ENCODE measurements at regions not wholly inside any gene's neighbourhood (a gene's known extent, or its start where the extent isn't known, plus 50 kb on each side); places are given as distances from the start of the nearest gene placed in this dataset.
"Not testable (repeated sequence)": the region's sequence is repeated elsewhere in the genome, so short reads cannot be mapped to it uniquely, and the experiment has no call there.

GRCh38 chr11:98734686-98735085 is 286.1 kb upstream of the CNTN5 start:
- no peak for TF ChIP-seq EZH2 (IDR thresholded peaks at IDR 0.05; ENCODE audit: low read depth)
- TF ChIP-seq CTCF (conservative IDR thresholded peaks at IDR 0.05), result no peak
- CTCF ChIA-PET, result no interaction called here
- no TSS peak for BruUV-seq (replicated peaks)

GRCh38 chr11:98736833-98737232 is 283.9 kb upstream of the CNTN5 start:
- Histone ChIP-seq H3K27me3 (ENCODE audit: insufficient read depth, low read depth) (no peaks in the 10 kb centered on the region), H3K4me1 (replicated peaks; ENCODE audit: insufficient read depth) (no peaks in the 10 kb centered on the region), H3K4me3 (no peak overlapping the region), H3K9me2 (ENCODE audit: insufficient read depth) (no peaks in the 10 kb centered on the region), H3K79me2 (ENCODE audit: low read depth) (no peaks in the 10 kb centered on the region), H3K27ac (no peak overlapping the region), H3K9me3 (ENCODE audit: insufficient read depth, low read depth) (no peaks in the 10 kb centered on the region), H3K4me2 (no peak overlapping the region), H4K20me1 (ENCODE audit: insufficient read depth) (no peaks in the 10 kb centered on the region), H3K36me3 (ENCODE audit: low read depth) (no peaks in the 10 kb centered on the region), H3F3A (ENCODE audit: insufficient read depth, low read depth) (no peaks in the 10 kb centered on the region; the same call in 1 of the 2 replicates), H2AFZ (peak overlapping the region; percentile 65; the same call in 1 of the 2 replicates)
- POLR2A ChIA-PET (ENCODE audit: unreplicated experiment), result no interaction called here
- CTCF ChIA-PET, result no interaction called here
- intact Hi-C loops (cut with micrococcal nuclease; ENCODE audit: unreplicated experiment), result no loop called here
- BruUV-seq (replicated peaks), result no TSS peak
- no peak for DNase-seq
- TF ChIP-seq CTCF (conservative IDR thresholded peaks at IDR 0.05), result no peak
- TF ChIP-seq EZH2 (IDR thresholded peaks at IDR 0.05; ENCODE audit: low read depth), result no peak

More at GRCh38 chr11:98734686-98735085, 286.1 kb upstream of the CNTN5 start:
- POLR2A ChIA-PET (ENCODE audit: unreplicated experiment), result no interaction called here
- Histone ChIP-seq H2AFZ (no peak overlapping the region), H3K27me3 (ENCODE audit: insufficient read depth, low read depth) (no peaks in the 10 kb centered on the region), H3K4me3 (no peak overlapping the region), H3K4me2 (no peak overlapping the region), H4K20me1 (ENCODE audit: insufficient read depth) (no peaks in the 10 kb centered on the region), H3K4me1 (replicated peaks; ENCODE audit: insufficient read depth) (no peaks in the 10 kb centered on the region), H3F3A (ENCODE audit: insufficient read depth, low read depth) (no peaks in the 10 kb centered on the region; the same call in 1 of the 2 replicates), H3K79me2 (ENCODE audit: low read depth) (no peaks in the 10 kb centered on the region), H3K9me2 (ENCODE audit: insufficient read depth) (no peaks in the 10 kb centered on the region), H3K9me3 (ENCODE audit: insufficient read depth, low read depth) (no peaks in the 10 kb centered on the region), H3K27ac (no peak overlapping the region), H3K36me3 (ENCODE audit: low read depth) (no peaks in the 10 kb centered on the region)
- intact Hi-C loops (cut with micrococcal nuclease; ENCODE audit: unreplicated experiment), result no loop called here
- no peak for DNase-seq

- H3K9me2 ChIP-seq (ENCODE audit: insufficient read depth), result no peaks in the 10 kb centered on the region
- H3K4me1 ChIP-seq (replicated peaks; ENCODE audit: insufficient read depth), result no peaks in the 10 kb centered on the region
- H3K79me2 ChIP-seq (ENCODE audit: low read depth), result no peaks in the 10 kb centered on the region
- no peak for TF ChIP-seq CTCF (conservative IDR thresholded peaks at IDR 0.05)
- CTCF ChIA-PET, result no interaction called here
- intact Hi-C loops (cut with micrococcal nuclease; ENCODE audit: unreplicated experiment), result no loop called here
- no peaks in the 10 kb centered on the region for H3K9me3 ChIP-seq (ENCODE audit: insufficient read depth, low read depth)
- no peaks in the 10 kb centered on the region for H3K27me3 ChIP-seq (ENCODE audit: insufficient read depth, low read depth)
- no peak overlapping the region for H3K27ac ChIP-seq
- no peaks in the 10 kb centered on the region for H3K36me3 ChIP-seq (ENCODE audit: low read depth)
- BruUV-seq (replicated peaks), result no TSS peak
- H3K4me2 ChIP-seq, result no peak overlapping the region
- H2AFZ ChIP-seq, result no peak overlapping the region
- no peaks in the 10 kb centered on the region; the same call in 1 of the 2 replicates for H3F3A ChIP-seq (ENCODE audit: insufficient read depth, low read depth)
- no peak for DNase-seq
- H3K4me3 ChIP-seq, result no peak overlapping the region
- H4K20me1 ChIP-seq (ENCODE audit: insufficient read depth), result no peaks in the 10 kb centered on the region; the same call in 1 of the 2 replicates
- POLR2A ChIA-PET (ENCODE audit: unreplicated experiment), result no interaction called here
These were observed 280.4 kb upstream of the CNTN5 start for GRCh38 chr11:98740321-98740720.

GRCh38 chr11:98763446-98763845 is 257.3 kb upstream of the CNTN5 start:
- H3K36me3 ChIP-seq (ENCODE audit: low read depth); BruUV-seq (replicated peaks); H4K20me1 ChIP-seq (ENCODE audit: insufficient read depth); H3K4me1 ChIP-seq (replicated peaks; ENCODE audit: insufficient read depth); H3K79me2 ChIP-seq (ENCODE audit: low read depth); H3K9me3 ChIP-seq (ENCODE audit: insufficient read depth, low read depth); H3K4me3 ChIP-seq; DNase-seq; H3K9me2 ChIP-seq (ENCODE audit: insufficient read depth); POLR2A ChIA-PET (ENCODE audit: unreplicated experiment); H2AFZ ChIP-seq; intact Hi-C loops (cut with micrococcal nuclease; ENCODE audit: unreplicated experiment); H3K27ac ChIP-seq; H3F3A ChIP-seq (ENCODE audit: insufficient read depth, low read depth); H3K27me3 ChIP-seq (ENCODE audit: insufficient read depth, low read depth); H3K4me2 ChIP-seq; CTCF ChIA-PET: not testable (repeated sequence)

Data from PC-9 (cell line).